ENCODE measurements at regions not wholly inside any gene's neighbourhood (a gene's known extent, or its start where the extent isn't known, plus 50 kb on each side); places are given as distances from the start of the nearest gene placed in this dataset.

GRCh38 chr12:84562331-84562730, 350.3 kb downstream of the SLC6A15 start:
- Histone ChIP-seq H3K4me1 (no peaks in the 10 kb centered on the region), H3K4me3 (no peak overlapping the region), H3K27me3 (no peaks in the 10 kb centered on the region), H3K36me3 (no peaks in the 10 kb centered on the region), H3K9me3 (peaks cover 0 to 10% of the 10 kb centered on the region in 2 donors), H3K27ac (no peak overlapping the region)
- intact Hi-C loops (cut with DNase I): no loop called here
- ATAC-seq: no peak
- TF ChIP-seq CTCF (IDR thresholded peaks at IDR 0.05): no peak
- DNase-seq: no peak

- H3K27ac ChIP-seq: no peak overlapping the region
- DNase-seq (peak in 2 of 4 donors; percentile 56 to 69), ATAC-seq (no peak)
- no peak for TF ChIP-seq CTCF (IDR thresholded peaks at IDR 0.05)
- no peaks in the 10 kb centered on the region for H3K27me3 ChIP-seq
- H3K9me3 ChIP-seq: peaks cover 0 to 7% of the 10 kb centered on the region in 2 donors
- H3K4me3 ChIP-seq: no peak overlapping the region
- intact Hi-C loops (cut with DNase I): no loop called here
- H3K36me3 ChIP-seq: no peaks in the 10 kb centered on the region
- H3K4me1 ChIP-seq: no peaks in the 10 kb centered on the region
Observed at GRCh38 chr12:84561351-84561750, 351.2 kb downstream of the SLC6A15 start.

GRCh38 chr12:84554199-84554723, 358.3 kb downstream of the SLC6A15 start:
- Histone ChIP-seq H3K9me3 (no peaks in the 10 kb centered on the region), H3K27me3 (no peaks in the 10 kb centered on the region), H3K4me1 (no peaks in the 10 kb centered on the region), H3K36me3 (no peaks in the 10 kb centered on the region), H3K27ac (no peak overlapping the region), H3K4me3 (no peak overlapping the region)
- intact Hi-C loops (cut with DNase I): no loop called here
- no peak for DNase-seq
- ATAC-seq: no peak
- TF ChIP-seq CTCF (IDR thresholded peaks at IDR 0.05): no peak

GRCh38 chr12:84553331-84554117, 359.1 kb downstream of the SLC6A15 start:
- TF ChIP-seq CTCF (IDR thresholded peaks at IDR 0.05): no peak
- no peak overlapping the region for H3K4me3 ChIP-seq
- no peak for DNase-seq
- H3K4me1 ChIP-seq: no peaks in the 10 kb centered on the region
- intact Hi-C loops (cut with DNase I): no loop called here
- no peak for ATAC-seq
- no peaks in the 10 kb centered on the region for H3K27me3 ChIP-seq
- no peaks in the 10 kb centered on the region for H3K9me3 ChIP-seq
- no peak overlapping the region for H3K27ac ChIP-seq
- H3K36me3 ChIP-seq: no peaks in the 10 kb centered on the region

- no peaks in the 10 kb centered on the region for H3K9me3 ChIP-seq
- intact Hi-C loops (cut with DNase I): no loop called here
- no peak for ATAC-seq
- no peaks in the 10 kb centered on the region for H3K27me3 ChIP-seq
- H3K4me3 ChIP-seq: no peak overlapping the region
- no peak overlapping the region for H3K27ac ChIP-seq
- H3K4me1 ChIP-seq: no peaks in the 10 kb centered on the region
- DNase-seq: no peak
- TF ChIP-seq CTCF (IDR thresholded peaks at IDR 0.05): no peak
- no peaks in the 10 kb centered on the region for H3K36me3 ChIP-seq
Observed at GRCh38 chr12:84551373-84551772, 361.2 kb downstream of the SLC6A15 start.
